Esophagus muscularis mucosa (tissue), 4 donors: ENCODE measurements at regions not wholly inside any gene's neighbourhood (a gene's known extent, or its start where the extent isn't known, plus 50 kb on each side); places are given as distances from the start of the nearest gene placed in this dataset.

Experiments
- DNase-seq: peaks from one replicate; pipeline ENCODE4 v3.0.0-alpha.2; 2017; ENCODE audit errors: extremely low spot score
- H3K27ac ChIP-seq, 4 donors: fragments of 200-600 bp; sonication (generic); replicated peaks in 1 of 4; 1 replicate in 3 of 4; 2 replicates in 1 of 4; pipeline ENCODE4 v1.5.1; 2016 to 2019; ENCODE audit warnings: mild to moderate bottlenecking in 1 of 4
- H3K27me3 ChIP-seq, 4 donors: fragments of 200-600 bp; sonication (generic); one replicate each; pipeline versions ENCODE4 v1.5.1 to v1.6.0; 2016 to 2019
- H3K36me3 ChIP-seq, 4 donors: fragments of 200-600 bp; sonication (generic); one replicate each; pipeline ENCODE4 v1.5.1; 2016 to 2019
- H3K4me1 ChIP-seq, 4 donors: fragments of 200-600 bp; sonication (generic); one replicate each; pipeline ENCODE4 v1.5.1; 2016 to 2019
- H3K4me3 ChIP-seq, 4 donors: fragments of 200-600 bp; sonication (generic); 1 replicate in 2 of 4; 2 replicates in 2 of 4; pipeline ENCODE4 v1.5.1; 2016 to 2019; ENCODE audit warnings: mild to moderate bottlenecking in 4 of 4, moderate library complexity in 1 of 4
- H3K9me3 ChIP-seq, 4 donors: fragments of 200-600 bp; sonication (generic); 1 replicate in 3 of 4; 2 replicates in 1 of 4; pipeline ENCODE4 v1.5.1; 2016 to 2019
- EP300 ChIP-seq: sonication (generic); formaldehyde crosslinking; IDR thresholded peaks from one replicate; pipeline ENCODE4 v1.6.1; 2017; ENCODE audit warnings: antibody characterized with exemption
- POLR2A ChIP-seq: fragments of 450-650 bp; IDR thresholded peaks from one replicate; pipeline ENCODE4 v1.6.1; 2017; ENCODE audit warnings: antibody characterized with exemption, moderate library complexity, mild to moderate bottlenecking, low read depth
- POLR2AphosphoS5 ChIP-seq, 2 donors: sonication (generic); formaldehyde crosslinking; IDR thresholded peaks; one replicate each; pipeline ENCODE4 v1.6.1; 2017; ENCODE audit warnings: antibody characterized with exemption in 2 of 2
- WGBS: methylation state at CpG from one replicate; pipeline ENCODE4 v1.1.5; 2018; 5-methylcytosine and 5-hydroxymethylcytosine counted together
- intact Hi-C: fragments of 100-400 bp; cut with DNase I; formaldehyde crosslinking; loops from one replicate; pipeline ENCODE4 v1.15.1; 2023
- TF ChIP-seq, protein P1 (sequence below), 3 experiments: fragments of 200-600 bp in 2 of 3; fragments of 450-650 bp in 1 of 3; sonication (generic) in 2 of 3; IDR thresholded peaks; one replicate each; pipeline ENCODE4 v1.5.1; 2017 to 2019; ENCODE audit warnings: antibody characterized with exemption in 3 of 3, mild to moderate bottlenecking in 2 of 3, moderate library complexity in 1 of 3

- no peaks in the 10 kb centered on the region for H3K27me3 ChIP-seq
- WGBS, result 97% methylated on average over 1 of the region's 1 CpG
- DNase-seq, result no peak
- H3K4me3 ChIP-seq, result no peak overlapping the region
- H3K27ac ChIP-seq, result no peak overlapping the region
- H3K4me1 ChIP-seq, result no peaks in the 10 kb centered on the region
- intact Hi-C loops, result no loop called here
- H3K36me3 ChIP-seq, result no peaks in the 10 kb centered on the region
- TF ChIP-seq EP300 (no peak), POLR2AphosphoS5 (IDR thresholded peaks at IDR 0.05) (no peak), POLR2A (no peak)
- TF ChIP-seq, protein P1, sequence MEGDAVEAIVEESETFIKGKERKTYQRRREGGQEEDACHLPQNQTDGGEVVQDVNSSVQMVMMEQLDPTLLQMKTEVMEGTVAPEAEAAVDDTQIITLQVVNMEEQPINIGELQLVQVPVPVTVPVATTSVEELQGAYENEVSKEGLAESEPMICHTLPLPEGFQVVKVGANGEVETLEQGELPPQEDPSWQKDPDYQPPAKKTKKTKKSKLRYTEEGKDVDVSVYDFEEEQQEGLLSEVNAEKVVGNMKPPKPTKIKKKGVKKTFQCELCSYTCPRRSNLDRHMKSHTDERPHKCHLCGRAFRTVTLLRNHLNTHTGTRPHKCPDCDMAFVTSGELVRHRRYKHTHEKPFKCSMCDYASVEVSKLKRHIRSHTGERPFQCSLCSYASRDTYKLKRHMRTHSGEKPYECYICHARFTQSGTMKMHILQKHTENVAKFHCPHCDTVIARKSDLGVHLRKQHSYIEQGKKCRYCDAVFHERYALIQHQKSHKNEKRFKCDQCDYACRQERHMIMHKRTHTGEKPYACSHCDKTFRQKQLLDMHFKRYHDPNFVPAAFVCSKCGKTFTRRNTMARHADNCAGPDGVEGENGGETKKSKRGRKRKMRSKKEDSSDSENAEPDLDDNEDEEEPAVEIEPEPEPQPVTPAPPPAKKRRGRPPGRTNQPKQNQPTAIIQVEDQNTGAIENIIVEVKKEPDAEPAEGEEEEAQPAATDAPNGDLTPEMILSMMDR (IDR thresholded peaks at IDR 0.05), result no peak
- H3K9me3 ChIP-seq, result no peaks in the 10 kb centered on the region
These were observed 216.0 kb upstream of the ZBTB20 start for GRCh38 chr3:115363071-115363470.

- no peaks in the 10 kb centered on the region for H3K27me3 ChIP-seq
- TF ChIP-seq POLR2A, result no peak
- TF ChIP-seq, protein P1 (IDR thresholded peaks at IDR 0.05), result no peak
- no peak for TF ChIP-seq EP300
- no peak for TF ChIP-seq POLR2AphosphoS5 (IDR thresholded peaks at IDR 0.05)
- intact Hi-C loops, result no loop called here
- H3K27ac ChIP-seq, result no peak overlapping the region
- no peak for DNase-seq
- WGBS, result 74% methylated on average over 1 of the region's 1 CpG
- no peaks in the 10 kb centered on the region for H3K4me1 ChIP-seq
- H3K36me3 ChIP-seq, result no peaks in the 10 kb centered on the region
- no peak overlapping the region for H3K4me3 ChIP-seq
- H3K9me3 ChIP-seq, result no peaks in the 10 kb centered on the region
These were observed 221.9 kb upstream of the ZBTB20 start for GRCh38 chr3:115369021-115369420.

DNA sequence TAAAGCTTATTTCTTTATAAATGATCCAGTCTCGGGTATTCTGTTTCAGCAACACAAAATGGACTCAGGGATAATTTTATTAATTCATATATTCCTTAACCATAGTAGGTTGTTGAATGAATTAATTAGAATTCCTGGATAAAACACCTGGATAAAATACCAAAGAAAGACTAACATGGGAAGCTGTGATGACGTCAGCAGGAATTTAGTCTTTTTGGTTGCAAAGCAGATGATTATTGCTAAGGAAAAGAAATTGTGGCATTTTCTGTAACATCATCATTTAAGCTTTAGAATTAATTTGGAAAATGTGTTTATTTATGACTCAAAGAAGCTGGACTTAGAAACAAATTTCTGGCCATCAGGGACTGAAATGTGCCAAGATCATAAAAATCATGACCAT is 228.3 kb upstream of the ZBTB20 start:
- 93% methylated on average over 2 of the region's 2 CpGs for WGBS
- intact Hi-C loops, result no loop called here
- no peaks in the 10 kb centered on the region for H3K27me3 ChIP-seq

DNA sequence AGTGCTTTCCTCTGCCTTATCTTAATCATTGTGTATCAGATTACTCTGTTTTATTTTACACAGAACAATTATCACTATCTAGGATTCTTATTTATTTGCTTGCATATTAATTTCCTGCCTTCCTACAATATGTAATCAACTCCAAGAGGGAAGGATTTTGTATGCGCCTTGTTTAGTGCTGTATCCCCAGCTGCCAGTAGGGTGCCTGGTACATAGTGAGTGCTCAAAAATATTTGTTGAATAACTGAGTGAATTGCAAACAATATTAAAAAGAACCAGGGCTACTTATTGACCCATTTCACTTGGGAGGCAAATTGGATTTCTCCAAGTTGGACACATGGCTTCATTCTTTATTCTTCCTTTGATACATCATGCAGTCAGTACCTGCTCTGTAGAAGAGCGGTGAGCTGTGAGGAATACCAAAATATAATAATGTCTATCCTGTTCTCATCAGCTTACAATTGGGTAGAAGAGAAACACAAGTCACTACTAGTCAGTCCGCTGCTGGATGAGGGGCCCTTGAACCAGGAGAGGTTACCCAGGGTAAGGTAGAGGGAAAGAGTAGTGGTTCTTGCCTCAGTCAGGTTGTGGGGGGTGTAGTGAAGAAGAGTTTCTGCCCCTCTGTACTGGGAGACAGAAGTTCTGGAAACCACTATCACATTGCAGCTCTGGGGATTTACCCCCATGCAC is 233.9 kb upstream of the ZBTB20 start:
- H3K27me3 ChIP-seq, result no peaks in the 10 kb centered on the region
- H3K4me1 ChIP-seq, result no peaks in the 10 kb centered on the region
- intact Hi-C loops, result no loop called here
- no peak overlapping the region for H3K27ac ChIP-seq
- TF ChIP-seq POLR2AphosphoS5 (IDR thresholded peaks at IDR 0.05), result no peak
- TF ChIP-seq POLR2A, result no peak
- no peak for TF ChIP-seq EP300
- no peaks in the 10 kb centered on the region for H3K36me3 ChIP-seq
- no peak overlapping the region for H3K4me3 ChIP-seq
- DNase-seq, result no peak
- no peaks in the 10 kb centered on the region for H3K9me3 ChIP-seq
- WGBS, result 81% methylated on average over 3 of the region's 3 CpGs

More for the DNA sequence above, 228.3 kb upstream of the ZBTB20 start:
- TF ChIP-seq POLR2A, result no peak
- TF ChIP-seq EP300, result no peak
- TF ChIP-seq, protein P1 (IDR thresholded peaks at IDR 0.05), result no peak
- H3K36me3 ChIP-seq, result no peaks in the 10 kb centered on the region
- no peak overlapping the region for H3K4me3 ChIP-seq
- H3K4me1 ChIP-seq, result no peaks in the 10 kb centered on the region
- DNase-seq, result no peak
- no peaks in the 10 kb centered on the region for H3K9me3 ChIP-seq
- H3K27ac ChIP-seq, result no peak overlapping the region

DNA sequence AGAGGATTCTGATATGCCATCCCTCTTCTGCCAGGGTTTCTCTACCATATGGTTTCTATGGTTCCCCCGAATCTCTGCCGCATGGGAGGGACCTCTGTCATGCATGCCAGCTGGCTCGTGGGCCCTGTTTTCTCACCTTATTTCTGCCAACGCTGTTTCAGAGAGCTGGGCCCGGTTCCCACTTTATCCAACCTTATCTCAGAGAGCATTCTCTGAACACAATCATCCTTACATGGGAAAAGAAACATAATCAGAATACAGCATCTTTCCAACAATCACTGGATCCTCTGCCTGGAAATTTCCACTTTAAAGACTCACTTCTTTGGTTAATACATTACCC is 234.5 kb upstream of the ZBTB20 start:
- no peaks in the 10 kb centered on the region for H3K9me3 ChIP-seq
- intact Hi-C loops, result no loop called here
- no peak overlapping the region for H3K27ac ChIP-seq
- no peak for DNase-seq
- TF ChIP-seq POLR2AphosphoS5 (IDR thresholded peaks at IDR 0.05) (no peak), EP300 (no peak), POLR2A (no peak)
- TF ChIP-seq, protein P1 (IDR thresholded peaks at IDR 0.05), result no peak
- H3K4me3 ChIP-seq, result no peak overlapping the region
- no peaks in the 10 kb centered on the region for H3K36me3 ChIP-seq
- H3K4me1 ChIP-seq, result no peaks in the 10 kb centered on the region
- 67% methylated on average over 5 of the region's 5 CpGs for WGBS
- H3K27me3 ChIP-seq, result no peaks in the 10 kb centered on the region
